K562 (cell line): ENCODE measurements at regions not wholly inside any gene's neighbourhood (a gene's known extent, or its start where the extent isn't known, plus 50 kb on each side); places are given as distances from the start of the nearest gene placed in this dataset.

Experiments used
- ATAC-seq: fragments of 200-7000 bp; cut with Tn5 transposase; 3 replicates; pipeline ENCODE4 v1.9.1; 2020; ENCODE audit warnings: moderate library complexity
- BruUV-seq: library from RNA; stranded (reverse); fragments of 400-500 nt; replicated peaks from 2 replicates; lab custom pipeline; 2021; lab: Mats Ljungman, UMichigan
- CTCF ChIA-PET: fragments of 300-600 bp; formaldehyde crosslinking; extraction: SDS; loops from one replicate; lab custom pipeline; 2021; ENCODE audit warnings: low intra/inter-chr PET ratio; lab: Yijun Ruan, JAX
- POLR2A ChIA-PET: fragments of 300-600, 350-650 bp; sonication (Branson Sonifier 250); formaldehyde crosslinking; extraction: SDS; loops from one replicate; lab custom pipeline; 2021; ENCODE audit warnings: antibody characterized with exemption, inconsistent platforms; lab: Yijun Ruan, JAX
- DNase-seq, 4 experiments: peaks; one replicate each; pipeline versions ENCODE4 v3.0.0 to v3.0.0-alpha.2; 2011 to 2018; ENCODE audit warnings: low spot score in 3 of 4, mixed read lengths in 3 of 4; ENCODE audit errors: extremely low read depth in 1 of 4
- FAIRE-seq: peaks from 2 replicates; lab custom pipeline; 2011; peaks lifted over from hg19 to GRCh38; lab: Jason Lieb, UNC
- H2AFZ ChIP-seq: 2 replicates; pipeline ENCODE4 v1.6.0; 2011; ENCODE audit warnings: low read depth, low read length, control low read depth, inconsistent platforms
- H3K27ac ChIP-seq: fragments of 200-600 bp; 3 replicates; pipeline ENCODE4 v1.8.0; 2011; ENCODE audit warnings: low read depth, mild to moderate bottlenecking, control low read depth, inconsistent platforms, low read length, moderate library complexity, mixed read lengths; ENCODE audit errors: extremely low read depth
- H3K27me3 ChIP-seq, 2 experiments: fragments of 300-600 bp in 1 of 2; 2 replicates in 1 of 2; 3 replicates in 1 of 2; pipeline versions ENCODE4 v1.6.0 to v1.8.0; 2011; ENCODE audit warnings: inconsistent platforms in 2 of 2, low read length in 2 of 2, mild to moderate bottlenecking in 1 of 2, mixed read lengths in 1 of 2, moderate library complexity in 1 of 2; ENCODE audit not compliant: control insufficient read depth in 2 of 2, insufficient read depth in 2 of 2
- H3K36me3 ChIP-seq: fragments of 300-600 bp; 3 replicates; pipeline ENCODE4 v1.8.0; 2011; ENCODE audit warnings: mild to moderate bottlenecking, low read length, inconsistent platforms; ENCODE audit not compliant: control insufficient read depth, insufficient read depth
- H3K4me1 ChIP-seq, 2 experiments: fragments of 200-600 bp in 1 of 2; replicated peaks in 1 of 2; 2 replicates in 1 of 2; 3 replicates in 1 of 2; pipeline versions ENCODE4 v1.5.1 to v1.8.0; 2011; ENCODE audit warnings: inconsistent platforms in 2 of 2, low read length in 2 of 2, mild to moderate bottlenecking in 1 of 2, mixed read lengths in 1 of 2, moderate library complexity in 1 of 2; ENCODE audit not compliant: control insufficient read depth in 2 of 2, insufficient read depth in 2 of 2
- H3K4me2 ChIP-seq: 2 replicates; pipeline ENCODE4 v1.6.1; 2011; ENCODE audit warnings: low read length, control low read depth, inconsistent platforms, mixed read lengths; ENCODE audit not compliant: insufficient read depth
- H3K4me3 ChIP-seq: fragments of 200-600 bp; sonication (generic), shearing (Covaris generic); 2 replicates; pipeline ENCODE4 v1.5.1; 2016; ENCODE audit warnings: control low read depth, inconsistent platforms
- H3K79me2 ChIP-seq: fragments of 200-600 bp; 3 replicates; pipeline ENCODE4 v1.8.0; 2011; ENCODE audit warnings: low read length, inconsistent platforms; ENCODE audit not compliant: control insufficient read depth, insufficient read depth
- H3K9ac ChIP-seq, 2 experiments: 2 replicates each; pipeline versions ENCODE4 v1.6.0 to v1.6.1; 2011; ENCODE audit warnings: low read depth in 2 of 2, low read length in 2 of 2, control low read depth in 1 of 2, inconsistent platforms in 1 of 2, mild to moderate bottlenecking in 1 of 2, mixed read lengths in 1 of 2; ENCODE audit not compliant: insufficient read depth in 1 of 2
- H3K9me1 ChIP-seq: one replicate; pipeline ENCODE4 v1.6.0; 2011; ENCODE audit warnings: inconsistent platforms, mild to moderate bottlenecking, low read length, moderate library complexity; ENCODE audit not compliant: control insufficient read depth, insufficient read depth
- H3K9me3 ChIP-seq: replicated peaks from 2 replicates; pipeline ENCODE4 v1.5.1; 2011; ENCODE audit warnings: low read depth, low read length, inconsistent platforms; ENCODE audit not compliant: control insufficient read depth, insufficient read depth
- H4K20me1 ChIP-seq: replicated peaks from 2 replicates; pipeline ENCODE4 v1.6.1; 2011; ENCODE audit warnings: low read length, inconsistent platforms, mixed read lengths; ENCODE audit not compliant: control insufficient read depth, insufficient read depth
- BRF1 ChIP-seq: IDR thresholded peaks from 3 replicates; pipeline ENCODE4 v1.6.1; 2011; ENCODE audit warnings: borderline replicate concordance, mild to moderate bottlenecking; ENCODE audit not compliant: insufficient read length; ENCODE audit errors: extremely low read depth
- CHD2 ChIP-seq: IDR thresholded peaks from 2 replicates; pipeline ENCODE4 v1.6.1; 2011; ENCODE audit warnings: low read depth, low read length
- JUNB ChIP-seq: fragments of 450-650 bp; formaldehyde crosslinking; conservative IDR thresholded peaks from 2 replicates; pipeline ENCODE4 v1.4.0; 2020; ENCODE audit warnings: mild to moderate bottlenecking
- MEF2A ChIP-seq: IDR thresholded peaks from 2 replicates; pipeline ENCODE4 v1.6.1; 2011; ENCODE audit warnings: low read depth, mild to moderate bottlenecking, low read length, moderate library complexity; ENCODE audit not compliant: control insufficient read depth
- POLR3A ChIP-seq: IDR thresholded peaks from 2 replicates; pipeline ENCODE4 v1.6.1; 2011; ENCODE audit warnings: borderline replicate concordance, mild to moderate bottlenecking, moderate library complexity; ENCODE audit not compliant: insufficient read length, insufficient read depth; ENCODE audit errors: extremely low read depth
- PRPF4 ChIP-seq: fragments of 200-400 bp; formaldehyde crosslinking; IDR thresholded peaks from one replicate; pipeline ENCODE4 v1.6.1; 2017; ENCODE audit warnings: low read length, low read depth, mild to moderate bottlenecking; ENCODE audit not compliant: insufficient read depth, poor library complexity, severe bottlenecking
- TARDBP ChIP-seq: fragments of 450-650 bp; IDR thresholded peaks from 2 replicates; pipeline ENCODE4 v1.6.1; 2016
- TFAP4 ChIP-seq: sonication (generic); formaldehyde crosslinking; IDR thresholded peaks from 2 replicates; pipeline ENCODE4 v1.8.0; 2022; ENCODE audit warnings: missing genetic modification reagents, mild to moderate bottlenecking, moderate library complexity, borderline replicate concordance
- ZNF146 ChIP-seq: IDR thresholded peaks from one replicate; pipeline ENCODE4 v1.6.1; 2018; ENCODE audit warnings: missing compliant biosample characterization; ENCODE audit not compliant: unreplicated experiment
- ZNF239 ChIP-seq: fragments of 250-450 bp; sonication (Bioruptor Pico); IDR thresholded peaks from 2 replicates; pipeline ENCODE4 v1.4.0; 2020; ENCODE audit warnings: mild to moderate bottlenecking
- WGBS: fragments of 100-300 bp; shearing (Covaris generic); methylation state at CpG from one replicate; pipeline ENCODE4 v1.1.6; 2016; ENCODE audit warnings: low coverage, mixed read lengths; ENCODE audit not compliant: insufficient coverage; ENCODE audit errors: missing lambda C conversion rate; 5-methylcytosine and 5-hydroxymethylcytosine counted together
- in situ Hi-C: fragments of 300-500 bp; cut with MboI; formaldehyde crosslinking; loops from 4 replicates; pipeline ENCODE4 v1.15.0; 2018; ENCODE audit warnings: inconsistent platforms, mixed read lengths
- intact Hi-C: fragments of 100-400 bp; cut with micrococcal nuclease; formaldehyde crosslinking; loops from 2 replicates; pipeline ENCODE4 v1.14.2; 2022
- TF ChIP-seq, protein P1 (sequence below): fragments of 450-650 bp; formaldehyde crosslinking; IDR thresholded peaks from 2 replicates; pipeline ENCODE4 v1.4.0; 2022; ENCODE audit warnings: missing genetic modification characterization

- no peak overlapping the region for H3K4me3 ChIP-seq
- no peak for ATAC-seq
- no peak overlapping the region for H2AFZ ChIP-seq
- no peaks in the 10 kb centered on the region for H3K79me2 ChIP-seq
- no peak overlapping the region for H3K27ac ChIP-seq
- CTCF ChIA-PET, result no interaction called here
- peaks cover 0 to 11% of the 10 kb centered on the region in 2 experiments; a peak in 1 of 5 replicates for H3K27me3 ChIP-seq
- no peak overlapping the region for H3K4me2 ChIP-seq
- no peaks in the 10 kb centered on the region for H4K20me1 ChIP-seq
- no peaks in the 10 kb centered on the region for H3K36me3 ChIP-seq
- in situ Hi-C loops (no loop called here), intact Hi-C loops (no loop called here)
- WGBS, result 0% methylated on average over 3 of the region's 3 CpGs
- POLR2A ChIA-PET, result no interaction called here
- no peak for DNase-seq
- no peaks in the 10 kb centered on the region for H3K4me1 ChIP-seq
- H3K9me1 ChIP-seq, result no peaks in the 10 kb centered on the region
- no TSS peak for BruUV-seq
- no peak overlapping the region for H3K9ac ChIP-seq
- no peaks in the 10 kb centered on the region for H3K9me3 ChIP-seq
- no peak for FAIRE-seq
- TF ChIP-seq TARDBP (no peak), TFAP4 (no peak), PRPF4 (no peak), ZNF146 (CRISPR knock-in tag) (no peak), BRF1 (no peak), JUNB (CRISPR knock-in tag) (no peak), ZNF239 (CRISPR knock-in tag) (no peak), MEF2A (no peak), POLR3A (no peak), CHD2 (no peak)
- TF ChIP-seq, protein P1, sequence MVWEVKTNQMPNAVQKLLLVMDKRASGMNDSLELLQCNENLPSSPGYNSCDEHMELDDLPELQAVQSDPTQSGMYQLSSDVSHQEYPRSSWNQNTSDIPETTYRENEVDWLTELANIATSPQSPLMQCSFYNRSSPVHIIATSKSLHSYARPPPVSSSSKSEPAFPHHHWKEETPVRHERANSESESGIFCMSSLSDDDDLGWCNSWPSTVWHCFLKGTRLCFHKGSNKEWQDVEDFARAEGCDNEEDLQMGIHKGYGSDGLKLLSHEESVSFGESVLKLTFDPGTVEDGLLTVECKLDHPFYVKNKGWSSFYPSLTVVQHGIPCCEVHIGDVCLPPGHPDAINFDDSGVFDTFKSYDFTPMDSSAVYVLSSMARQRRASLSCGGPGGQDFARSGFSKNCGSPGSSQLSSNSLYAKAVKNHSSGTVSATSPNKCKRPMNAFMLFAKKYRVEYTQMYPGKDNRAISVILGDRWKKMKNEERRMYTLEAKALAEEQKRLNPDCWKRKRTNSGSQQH (CRISPR knock-in tag), result no peak
These were observed 54.0 kb upstream of the SLCO2A1 start for GRCh38 chr3:134083626-134084241.
